Left lobe of liver (tissue), 2 donors: ENCODE measurements at regions not wholly inside any gene's neighbourhood (a gene's known extent, or its start where the extent isn't known, plus 50 kb on each side); places are given as distances from the start of the nearest gene placed in this dataset.
"Not testable (repeated sequence)": the region's sequence is repeated elsewhere in the genome, so short reads cannot be mapped to it uniquely, and the experiment has no call there.

Experiments used
- ATAC-seq: fragments of 200-7000 bp; cut with Tn5 transposase; one replicate; pipeline ENCODE4 v1.9.1; 2020; ENCODE audit warnings: mild to moderate bottlenecking, moderate library complexity
- DNase-seq: peaks from one replicate; pipeline ENCODE4 v3.0.0-alpha.2; 2020; ENCODE audit warnings: low spot score
- donor health status: DM: no; HTN: no; CAD: no; lungs with moderate emphysema.
- donor health status: DM: no; HTN: yes; CAD: no.

DNA sequence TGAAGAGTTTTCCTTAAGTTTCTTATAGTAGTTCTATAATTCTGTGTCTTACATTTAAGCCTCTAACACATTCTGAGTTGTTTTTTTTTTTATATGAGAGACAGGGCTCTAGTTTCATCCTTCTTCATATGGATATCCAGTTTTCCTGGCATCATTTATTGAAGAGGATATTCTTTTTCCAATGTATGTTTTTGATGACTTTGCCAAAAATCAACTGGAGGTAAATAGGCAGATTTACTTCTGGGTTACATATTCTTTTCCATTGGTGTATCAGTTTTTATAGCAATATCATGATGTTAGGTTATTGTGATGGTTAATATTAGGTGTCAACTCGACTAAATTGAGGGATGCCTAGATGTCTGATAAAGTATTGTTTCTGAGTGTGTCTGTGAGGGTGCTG, 650.7 kb upstream of the GRID2 start:
- DNase-seq: no peak
- no peak for ATAC-seq

DNA sequence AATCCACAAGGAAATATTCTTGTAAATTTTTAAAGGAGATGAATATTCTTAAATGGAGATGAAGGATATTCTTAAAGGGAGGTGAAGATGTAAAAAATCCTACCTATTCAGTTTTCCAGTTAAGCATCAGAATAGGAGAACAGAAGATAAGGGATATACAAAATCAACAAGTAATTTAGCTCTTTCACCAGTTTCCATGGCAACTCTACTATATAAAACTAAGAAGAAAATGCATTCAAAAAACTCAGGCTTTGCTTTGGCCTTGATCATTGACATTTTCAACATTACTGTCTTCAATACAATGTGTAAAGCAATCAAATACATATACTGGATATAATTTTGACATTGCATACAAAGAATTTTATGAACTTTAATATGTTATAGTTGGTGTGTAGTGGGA, 622.7 kb upstream of the GRID2 start:
- DNase-seq (no peak), ATAC-seq (no peak)

DNA sequence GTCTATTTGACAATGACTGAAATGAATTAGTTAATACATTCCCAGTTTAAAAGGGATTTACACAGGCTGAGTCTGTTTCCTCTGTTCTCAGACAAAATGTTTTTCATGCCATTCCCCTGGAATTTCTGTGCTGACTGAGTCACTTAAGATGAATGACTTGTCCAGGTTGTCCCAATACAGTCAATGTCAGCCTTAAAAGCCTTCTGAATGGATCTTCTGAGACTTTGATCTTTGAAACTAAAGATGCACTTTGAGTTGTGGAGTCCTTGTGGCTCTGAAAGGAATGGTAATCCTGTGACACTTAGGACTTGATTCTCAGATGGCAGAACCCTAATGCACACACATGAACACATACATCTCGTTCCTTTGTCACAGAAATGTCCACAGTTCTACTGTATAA, 622.2 kb upstream of the GRID2 start:
- ATAC-seq (no peak), DNase-seq (no peak)

GRCh38 chr4:91684955-91685354, 618.8 kb upstream of the GRID2 start:
- DNase-seq (no peak), ATAC-seq (no peak)

- ATAC-seq: no peak
- no peak for DNase-seq
These were observed 615.4 kb upstream of the GRID2 start for GRCh38 chr4:91688413-91688812.

DNA sequence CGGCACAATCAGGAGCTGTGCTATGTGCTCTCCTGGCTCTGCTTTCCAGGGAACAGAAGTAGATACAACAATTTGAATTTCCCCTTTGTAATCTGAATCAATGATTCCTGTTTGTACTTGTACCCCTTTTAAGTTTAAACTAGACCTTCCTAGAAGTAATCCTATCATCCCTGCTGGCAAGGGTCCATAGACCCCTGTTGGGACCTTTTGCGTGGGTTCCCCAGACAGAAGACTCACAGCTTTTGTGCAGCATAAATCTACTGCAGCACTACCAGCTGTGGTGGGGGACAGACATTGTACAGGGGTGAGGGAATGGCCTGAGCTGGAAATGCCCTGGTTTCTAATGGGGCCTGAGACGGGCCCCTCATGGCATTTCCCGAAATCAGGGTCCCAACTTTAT, 604.1 kb upstream of the GRID2 start:
- not testable (repeated sequence) for ATAC-seq

GRCh38 chr4:91729851-91730250, 573.9 kb upstream of the GRID2 start:
- ATAC-seq (no peak), DNase-seq (no peak)

More for the DNA sequence above, 604.1 kb upstream of the GRID2 start:
- DNase-seq: not testable (repeated sequence)

GRCh38 chr4:91734682-91735081, 569.1 kb upstream of the GRID2 start:
- ATAC-seq (no peak), DNase-seq (no peak)

DNA sequence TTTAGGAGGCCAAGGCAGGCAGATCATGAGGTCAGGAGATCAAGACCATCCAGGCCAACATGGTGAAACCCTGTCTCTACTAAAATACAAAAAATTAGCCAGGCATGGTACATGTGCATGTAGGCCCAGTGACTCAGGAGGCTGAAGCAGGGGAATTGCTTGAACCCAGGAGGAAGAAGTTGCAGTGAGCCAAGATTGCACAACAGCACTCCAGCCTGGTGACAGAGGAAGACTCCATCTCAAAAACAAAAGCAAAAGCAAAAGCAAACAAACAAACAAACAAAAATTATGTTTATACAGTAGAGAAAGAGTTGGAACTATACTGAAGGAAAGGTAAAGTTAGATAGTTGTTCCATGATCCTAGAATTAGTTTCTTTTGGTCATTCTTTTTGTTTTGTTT, 564.9 kb upstream of the GRID2 start:
- not testable (repeated sequence) for DNase-seq, ATAC-seq

DNA sequence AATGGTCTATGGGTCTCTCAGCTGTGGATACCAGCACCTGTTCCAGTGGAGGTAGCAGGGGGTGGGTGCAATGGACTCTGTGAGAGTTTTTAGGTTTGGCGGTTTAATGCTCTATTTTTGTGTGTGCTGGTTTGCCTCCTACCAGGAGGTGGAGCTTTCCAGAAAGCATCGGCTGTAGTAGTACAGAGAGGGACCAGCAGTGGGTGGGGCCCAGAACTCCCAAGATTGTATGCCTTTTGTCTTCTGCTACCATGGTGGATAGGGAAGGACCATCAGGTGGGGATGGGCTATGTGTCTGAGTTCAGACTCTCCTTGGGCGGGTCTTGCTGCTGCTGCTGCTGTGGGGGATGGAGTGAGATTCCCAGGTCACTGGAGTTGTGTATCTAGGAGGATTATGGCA, 557.2 kb upstream of the GRID2 start:
- DNase-seq (no peak), ATAC-seq (no peak)

- ATAC-seq (no peak), DNase-seq (no peak)
These were observed 551.8 kb upstream of the GRID2 start for GRCh38 chr4:91751961-91752360.

DNA sequence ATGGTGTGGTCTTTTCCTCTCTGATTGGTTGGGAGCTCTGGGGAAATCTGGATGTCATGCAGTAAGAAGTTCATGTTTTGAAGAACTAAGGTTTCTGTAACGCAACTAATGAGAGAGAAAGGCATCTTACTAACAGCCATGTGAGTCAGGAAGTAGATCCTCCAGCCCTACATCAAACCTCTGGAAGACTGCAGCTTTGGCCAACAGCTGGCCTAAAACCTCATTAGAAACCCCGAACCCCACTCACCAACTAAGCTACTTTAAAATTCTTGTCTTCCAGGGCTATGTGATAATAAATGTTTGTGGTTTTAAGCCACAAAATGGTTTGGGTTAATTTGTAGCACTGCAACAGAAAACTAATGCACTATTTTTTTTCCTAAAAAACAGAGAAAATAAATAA, 549.0 kb upstream of the GRID2 start:
- ATAC-seq (no peak), DNase-seq (no peak)

- ATAC-seq: no peak
- no peak for DNase-seq
These were observed 545.3 kb upstream of the GRID2 start for GRCh38 chr4:91758487-91758886.

GRCh38 chr4:91764085-91764484, 539.7 kb upstream of the GRID2 start:
- no peak for ATAC-seq
- no peak for DNase-seq

DNA sequence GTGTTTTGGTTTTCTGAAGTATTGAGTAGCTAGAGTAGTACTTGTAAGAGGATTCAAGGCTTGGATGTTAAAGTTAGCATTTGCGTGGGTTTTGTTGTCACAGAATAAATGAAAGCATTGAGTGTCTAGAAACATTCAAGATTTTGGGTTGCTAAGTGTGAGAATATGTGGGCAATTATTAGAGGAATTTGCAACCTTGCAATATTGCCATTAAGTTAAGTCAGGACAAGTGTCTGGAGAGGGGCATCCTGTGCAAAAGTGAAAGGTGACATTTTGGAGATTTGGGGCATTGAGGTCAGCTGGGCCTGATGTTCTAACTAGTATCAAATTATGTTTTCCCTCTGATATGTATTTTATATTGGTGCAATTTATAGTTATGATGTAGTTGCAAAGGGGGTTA, 533.9 kb upstream of the GRID2 start:
- no peak for DNase-seq
- no peak for ATAC-seq

DNA sequence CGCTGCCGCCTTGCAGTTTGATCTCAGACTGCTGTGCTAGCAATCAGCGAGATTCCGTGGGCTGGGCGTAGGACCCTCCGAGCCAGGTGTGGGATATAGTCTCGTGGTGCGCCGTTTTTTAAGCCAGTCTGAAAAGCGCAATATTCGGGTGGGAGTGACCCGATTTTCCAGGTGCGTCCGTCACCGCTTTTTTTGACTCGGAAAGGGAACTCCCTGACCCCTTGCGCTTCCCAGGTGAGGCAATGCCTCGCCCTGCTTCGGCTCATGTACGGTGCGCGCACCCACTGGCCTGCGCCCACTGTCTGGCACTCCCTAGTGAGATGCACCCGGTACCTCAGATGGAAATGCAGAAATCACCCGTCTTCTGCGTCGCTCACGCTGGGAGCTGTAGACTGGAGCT, 512.1 kb upstream of the GRID2 start:
- ATAC-seq, DNase-seq: not testable (repeated sequence)

DNA sequence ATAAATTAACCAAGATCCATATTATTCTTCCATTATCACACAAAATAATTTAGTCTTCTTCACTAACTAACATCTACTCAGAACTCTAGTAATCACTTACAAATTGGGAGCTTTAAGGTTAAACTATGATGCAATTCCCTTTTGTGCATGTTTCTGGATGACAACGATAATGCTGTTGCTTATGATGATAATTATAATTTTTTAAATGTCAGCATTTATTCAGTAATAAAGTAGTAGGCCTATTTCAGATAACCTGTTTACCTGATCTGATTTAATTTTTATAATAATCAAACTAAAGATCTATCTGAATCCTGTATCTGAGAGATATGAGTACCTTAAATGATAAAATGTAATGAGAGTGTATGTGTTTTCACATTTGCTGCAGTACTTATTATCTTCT, 507.8 kb upstream of the GRID2 start:
- DNase-seq (no peak), ATAC-seq (no peak)

- DNase-seq: no peak
- no peak for ATAC-seq
These were observed 491.4 kb upstream of the GRID2 start for GRCh38 chr4:91812319-91812718.

DNA sequence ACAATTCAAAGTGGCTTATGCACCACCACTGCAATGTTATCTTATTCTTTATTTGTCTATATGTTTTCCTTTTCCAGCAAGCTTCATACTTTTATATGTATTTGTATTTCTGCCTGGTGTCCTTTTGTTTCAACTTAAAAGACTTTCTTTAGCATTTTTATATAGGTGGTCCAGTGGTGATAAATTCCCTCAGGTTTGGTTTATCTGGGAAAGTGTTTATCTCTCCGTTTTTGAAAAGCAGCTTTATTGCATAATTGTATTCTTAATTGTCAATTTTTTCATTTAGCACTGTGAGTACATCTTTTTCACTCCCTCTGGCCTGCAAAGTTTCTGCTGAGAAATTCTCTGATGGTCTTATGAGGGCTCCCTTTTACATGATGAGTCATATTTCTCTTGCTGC, 479.0 kb upstream of the GRID2 start:
- ATAC-seq (no peak), DNase-seq (no peak)

GRCh38 chr4:91826186-91826585, 477.6 kb upstream of the GRID2 start:
- DNase-seq (no peak), ATAC-seq (no peak)

- no peak for DNase-seq
- ATAC-seq: no peak
These were observed 475.9 kb upstream of the GRID2 start for GRCh38 chr4:91827914-91828313.

DNA sequence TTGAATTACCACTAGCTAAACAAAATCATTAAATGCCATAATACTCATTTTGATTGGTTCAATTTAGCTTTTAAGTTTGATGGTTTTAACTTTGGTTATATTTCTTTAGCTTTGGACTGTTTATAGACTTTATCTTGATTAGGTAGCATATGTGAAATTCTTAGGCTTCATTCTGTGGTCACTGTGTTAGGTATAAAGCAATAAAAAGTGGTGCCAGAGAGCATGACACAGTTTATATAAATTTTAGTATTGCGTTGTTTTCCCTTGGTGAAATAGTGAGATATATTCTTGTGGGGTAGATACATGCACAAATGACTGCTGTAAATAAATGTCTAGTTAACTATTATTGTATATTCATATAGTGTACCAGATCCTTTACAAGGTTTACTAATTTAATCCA, 474.2 kb upstream of the GRID2 start:
- ATAC-seq (no peak), DNase-seq (no peak)

DNA sequence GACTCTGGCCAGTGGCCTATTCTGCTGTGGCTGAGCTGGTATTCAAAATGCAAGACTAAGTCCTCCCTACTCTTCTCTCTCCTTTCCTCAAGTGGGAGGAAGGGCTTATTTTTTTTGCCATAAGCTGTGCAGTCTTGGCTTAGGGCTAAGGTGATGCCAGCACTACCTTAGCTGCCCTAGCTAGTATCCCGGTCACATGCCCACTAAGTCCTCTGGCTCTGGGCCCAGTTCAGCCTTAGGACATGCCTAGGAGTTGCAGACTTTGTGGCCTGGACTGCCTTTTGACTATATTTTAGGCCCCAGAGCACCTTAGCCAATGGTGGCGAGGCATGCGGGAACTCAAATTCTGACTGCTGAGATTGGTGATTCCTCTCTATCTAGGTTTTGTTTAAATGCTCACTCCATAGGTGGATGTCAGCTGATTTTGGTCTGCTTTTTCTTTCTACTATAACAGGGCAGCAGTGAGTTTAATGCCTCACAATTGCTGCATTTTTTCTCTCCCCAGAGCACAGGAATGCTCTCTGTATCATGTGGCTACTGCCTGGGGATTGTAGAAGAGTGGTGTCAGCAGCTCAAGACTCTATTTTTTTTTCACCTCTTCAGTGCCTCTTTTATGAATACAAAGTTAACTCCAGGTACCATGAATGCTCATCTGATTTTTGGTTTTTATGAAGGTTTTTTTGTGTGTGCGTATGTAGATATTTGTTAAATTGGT, 472.9 kb upstream of the GRID2 start:
- ATAC-seq: no peak
- no peak for DNase-seq
